NCI-H1417 (cell line): ENCODE measurements at regions not wholly inside any gene's neighbourhood (a gene's known extent, or its start where the extent isn't known, plus 50 kb on each side); places are given as distances from the start of the nearest gene placed in this dataset.

ENCODE experiments used
- DNase-seq, 3 experiments: peaks; one replicate each; lab custom pipeline; 2025; lab: John Stamatoyannopoulos, UW

DNA sequence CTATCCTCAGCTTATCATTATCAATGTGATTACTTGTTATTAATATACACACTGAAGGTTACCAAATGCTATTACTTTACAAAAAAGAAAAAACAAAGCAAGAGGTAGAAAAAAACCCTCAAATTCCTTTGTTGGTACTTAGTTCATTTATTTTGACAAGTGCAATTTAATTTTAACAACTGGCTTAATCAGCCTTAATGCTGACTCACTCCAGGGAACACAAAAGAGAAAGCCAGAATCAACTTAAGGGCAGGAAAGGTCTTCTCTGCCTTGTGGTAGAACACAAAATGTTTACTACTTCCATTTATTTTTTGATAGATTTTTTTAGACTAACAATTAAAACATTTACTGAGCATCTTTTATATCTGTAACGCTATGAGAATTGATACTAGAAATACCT lies 417.1 kb downstream of the PCDH17 start:
- DNase-seq: no peak

DNA sequence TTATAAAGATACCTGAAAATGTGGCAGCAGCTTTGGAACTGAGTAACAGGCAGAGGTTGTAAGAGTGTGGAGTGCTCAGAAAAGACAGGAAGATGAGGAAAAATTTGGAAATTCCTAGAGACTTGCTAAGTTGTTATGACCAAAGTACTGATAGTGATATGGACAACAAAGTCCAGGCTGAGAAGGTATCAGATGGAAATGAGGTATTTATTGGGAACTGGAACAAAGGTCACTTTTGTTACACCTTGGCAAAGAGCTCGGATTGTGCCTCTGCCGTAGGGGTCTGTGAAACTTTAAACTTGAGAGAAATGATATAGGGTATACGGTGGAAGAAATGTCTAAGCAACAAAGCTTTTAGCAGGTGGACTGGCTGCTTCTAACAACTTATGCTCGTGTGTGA lies 419.9 kb downstream of the PCDH17 start:
- no peak for DNase-seq

DNA sequence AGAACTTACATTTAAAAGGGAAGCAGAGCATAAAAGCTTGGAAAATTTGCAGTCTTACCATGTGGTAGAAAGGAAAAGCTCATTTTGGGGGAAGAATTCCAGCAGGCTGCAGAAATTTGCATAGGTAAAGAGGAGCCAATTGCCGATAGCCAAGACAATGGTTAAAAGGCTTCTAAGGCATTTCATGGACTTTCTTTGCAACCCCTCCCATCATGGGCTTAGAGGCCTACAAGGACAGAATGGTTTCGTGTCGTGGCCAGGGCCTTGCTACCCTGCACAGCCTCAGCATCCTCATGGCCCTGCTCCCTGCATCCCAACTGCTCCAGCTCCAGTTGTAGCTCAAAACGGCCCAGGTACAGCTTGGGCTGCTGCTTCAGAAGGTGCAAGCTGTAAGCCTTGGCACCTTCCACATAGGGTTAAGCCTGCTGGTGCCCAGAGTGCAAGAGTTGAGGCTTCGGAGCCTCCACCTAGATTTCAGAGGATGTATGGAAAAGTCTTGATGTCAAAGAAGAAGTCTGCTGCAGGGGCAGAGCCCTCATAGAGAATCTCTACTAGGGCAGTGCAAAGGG lies 420.3 kb downstream of the PCDH17 start:
- no peak for DNase-seq

DNA sequence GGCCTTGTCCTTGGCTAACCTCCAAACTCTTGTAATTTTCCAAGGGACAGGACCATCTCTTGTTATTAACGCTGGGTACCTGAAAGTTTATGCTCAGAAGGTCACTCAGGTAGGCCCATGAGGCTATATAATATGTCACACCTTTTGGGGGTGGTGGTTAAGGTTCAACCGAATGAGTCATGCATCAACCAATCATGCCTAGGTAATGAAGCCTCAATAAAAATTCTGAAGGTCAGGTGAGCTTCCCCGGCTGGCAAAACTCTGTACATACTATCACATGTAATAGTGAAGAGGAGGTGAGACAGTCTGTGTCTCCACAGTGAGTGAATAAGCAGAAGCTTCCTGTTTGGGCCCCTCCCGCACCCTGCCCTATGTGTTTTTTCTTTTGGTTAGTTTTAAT lies 424.9 kb downstream of the PCDH17 start:
- no peak for DNase-seq

DNA sequence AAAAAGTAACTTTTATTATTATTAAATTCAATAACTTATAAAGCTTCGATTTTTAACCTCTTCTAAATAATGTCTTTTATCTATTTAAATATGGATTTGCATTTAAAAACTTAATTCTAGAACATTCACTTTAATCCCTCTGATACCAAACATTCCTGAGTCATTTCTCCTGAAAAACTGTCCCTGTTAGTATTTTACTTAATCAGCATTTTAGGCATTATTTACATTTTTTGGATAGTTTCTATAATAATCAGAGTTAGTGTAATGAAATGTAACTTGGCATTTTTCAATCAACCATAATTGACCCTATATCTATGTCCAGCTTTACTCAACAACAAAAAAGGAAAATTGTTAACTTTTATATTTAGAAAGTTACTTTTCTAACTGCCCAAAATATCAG lies 428.1 kb downstream of the PCDH17 start:
- DNase-seq: no peak

GRCh38 chr13:58080806-58081205 lies 449.3 kb downstream of the PCDH17 start:
- no peak for DNase-seq

- DNase-seq: no peak
Measured at GRCh38 chr13:58081301-58081820, 449.8 kb downstream of the PCDH17 start.

DNA sequence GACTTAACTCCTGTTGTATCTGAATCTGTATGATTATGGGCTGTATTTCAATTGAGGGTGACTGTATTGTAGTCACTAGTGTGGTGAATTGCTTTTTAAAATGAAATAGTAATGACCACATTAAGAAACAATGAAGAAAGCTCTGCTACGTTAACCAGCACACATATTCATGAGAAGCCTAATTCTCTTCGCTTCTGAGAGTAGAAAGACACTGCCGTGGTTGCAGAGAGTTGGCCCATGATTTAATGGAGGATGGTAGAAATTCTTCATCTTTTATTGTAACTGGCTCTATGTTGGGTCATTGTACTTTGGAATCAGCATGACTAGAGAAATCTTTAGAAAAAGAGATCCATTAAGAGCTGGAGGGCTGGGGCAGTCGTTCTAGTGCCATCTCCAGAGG lies 451.5 kb downstream of the PCDH17 start:
- peak in 1 of 3 experiments; percentile 73 for DNase-seq

DNA sequence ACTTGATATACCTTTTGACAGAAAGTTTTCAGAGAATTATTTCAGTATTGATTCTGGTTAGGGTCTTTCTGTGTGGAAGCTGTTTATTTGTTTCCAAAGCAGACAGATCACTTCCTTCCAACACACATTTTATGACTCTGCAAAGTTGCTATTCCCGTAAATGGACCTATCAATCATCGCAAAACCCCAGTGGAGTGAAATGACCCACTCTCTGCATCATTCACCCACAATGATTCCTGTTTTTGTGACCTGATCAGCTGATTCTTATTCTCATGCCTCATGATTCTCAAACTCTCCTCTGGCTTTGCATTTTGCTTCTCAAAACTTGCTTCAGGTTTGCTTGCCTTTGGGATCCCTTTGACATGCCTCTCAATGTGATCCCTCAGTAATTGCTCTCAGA lies 453.7 kb downstream of the PCDH17 start:
- no peak for DNase-seq

- no peak for DNase-seq
Measured at GRCh38 chr13:58085819-58086218, 454.3 kb downstream of the PCDH17 start.

DNA sequence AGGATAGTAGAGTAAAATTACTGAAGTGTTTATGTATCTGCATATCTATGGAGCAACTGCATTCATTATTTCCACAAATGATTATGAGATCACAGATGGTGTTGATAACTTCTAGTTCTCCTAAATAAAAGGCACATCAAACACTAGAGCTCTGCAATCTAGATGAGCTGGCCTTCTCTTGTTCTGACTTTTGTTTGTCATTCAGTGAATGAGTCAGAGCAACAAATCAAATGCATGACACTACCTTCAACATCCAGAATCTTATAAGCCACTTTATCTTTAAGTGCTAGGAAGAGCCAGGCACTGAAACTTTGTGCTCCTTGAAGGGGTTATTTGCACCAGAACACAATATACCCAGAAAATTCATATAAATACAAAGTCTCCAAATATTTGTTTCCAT lies 456.0 kb downstream of the PCDH17 start:
- no peak for DNase-seq

GRCh38 chr13:58093394-58093793 lies 461.9 kb downstream of the PCDH17 start:
- DNase-seq: no peak

DNA sequence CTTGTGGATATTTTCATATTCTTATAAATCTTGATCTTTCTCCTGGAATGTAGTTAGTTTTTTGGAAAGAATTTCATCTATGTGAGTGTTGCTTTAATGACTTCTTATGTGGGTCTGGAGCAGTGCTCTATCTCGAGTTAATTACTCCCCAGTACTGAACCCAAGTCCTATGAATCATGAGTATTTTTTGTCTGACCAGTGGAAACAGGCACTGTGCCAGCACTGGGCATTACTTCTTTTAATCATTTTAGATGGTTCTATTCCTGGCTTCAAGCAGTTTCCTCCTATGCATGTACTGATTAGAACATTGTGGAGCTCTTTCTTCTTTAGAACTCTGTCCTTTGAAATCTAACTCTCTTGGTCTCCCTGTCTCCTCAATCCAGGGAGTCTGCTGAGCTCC lies 466.3 kb downstream of the PCDH17 start:
- DNase-seq: no peak

DNA sequence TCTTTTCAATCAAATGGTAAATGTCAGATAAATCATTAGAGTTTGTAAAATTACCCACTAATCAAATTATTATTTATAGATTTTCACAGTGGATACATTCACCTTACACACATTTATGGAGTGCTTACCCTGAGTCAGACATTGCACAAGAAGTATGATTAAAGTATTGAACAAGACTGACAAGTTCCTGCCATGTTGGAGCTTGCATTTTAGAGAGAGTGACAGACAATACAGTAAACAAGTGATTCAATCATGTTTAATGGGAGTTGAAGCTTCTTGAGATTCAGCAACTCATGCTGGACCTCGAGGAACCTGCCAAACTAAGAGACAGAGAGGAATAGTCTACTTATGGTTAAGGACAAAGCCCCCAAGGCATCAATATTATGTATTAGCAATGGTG lies 487.8 kb downstream of the PCDH17 start:
- no peak for DNase-seq

DNA sequence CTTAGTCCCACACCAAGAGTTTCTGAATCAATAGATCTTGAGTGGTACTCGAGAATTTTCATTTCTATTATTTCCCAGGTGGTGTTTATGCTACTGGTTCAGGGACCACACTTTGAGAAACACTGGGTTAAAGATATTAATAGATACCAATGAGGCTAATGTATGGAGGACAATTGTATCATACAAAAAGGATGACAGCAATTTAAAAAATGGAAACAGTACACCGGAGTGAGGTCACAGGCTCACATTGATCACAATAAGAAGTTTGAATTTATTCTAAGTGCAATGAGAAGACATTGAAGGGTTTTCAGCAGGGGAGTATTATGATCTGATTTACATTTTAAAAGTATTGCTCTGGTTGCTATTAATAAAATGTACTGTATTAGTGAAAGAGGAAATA lies 488.3 kb downstream of the PCDH17 start:
- DNase-seq: no peak

DNA sequence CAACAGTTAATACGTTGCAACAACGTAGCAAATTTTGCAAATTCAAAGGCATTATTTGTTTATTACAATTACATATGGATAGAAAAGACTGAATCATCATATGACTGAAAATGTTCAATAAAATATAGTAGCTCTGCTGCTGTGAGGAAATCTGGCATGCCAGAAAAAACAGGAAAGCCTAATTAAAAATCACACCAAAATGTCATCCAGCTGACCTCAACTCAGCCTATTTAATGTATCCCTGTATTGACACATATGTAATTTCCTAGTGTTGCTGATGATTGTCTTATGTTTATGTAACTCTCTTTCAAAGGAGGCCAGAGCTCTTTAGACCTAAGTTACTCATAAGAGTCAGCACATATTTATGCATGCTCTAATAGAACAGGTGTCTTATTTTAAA lies 495.0 kb downstream of the PCDH17 start:
- no peak for DNase-seq

DNA sequence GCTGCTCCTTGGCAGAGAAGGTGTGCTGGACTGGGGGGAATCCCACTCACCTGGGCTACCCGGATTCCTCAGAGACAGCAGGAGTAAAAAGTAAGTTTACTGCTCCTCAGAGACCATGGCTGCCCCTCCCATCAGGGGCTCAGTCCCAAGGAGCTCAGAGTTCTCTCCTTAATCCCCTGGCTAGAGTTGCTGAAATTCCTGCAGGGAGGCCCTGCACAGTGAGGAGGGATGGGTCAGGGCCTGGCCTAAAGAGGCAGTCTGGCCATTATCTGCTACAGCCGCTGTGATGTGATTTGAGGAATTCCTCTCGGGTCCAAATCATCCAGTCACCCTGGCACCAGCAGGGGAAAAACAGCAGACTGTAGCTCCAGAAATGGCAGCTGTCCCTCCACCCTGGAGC lies 502.5 kb downstream of the PCDH17 start:
- no peak for DNase-seq

DNA sequence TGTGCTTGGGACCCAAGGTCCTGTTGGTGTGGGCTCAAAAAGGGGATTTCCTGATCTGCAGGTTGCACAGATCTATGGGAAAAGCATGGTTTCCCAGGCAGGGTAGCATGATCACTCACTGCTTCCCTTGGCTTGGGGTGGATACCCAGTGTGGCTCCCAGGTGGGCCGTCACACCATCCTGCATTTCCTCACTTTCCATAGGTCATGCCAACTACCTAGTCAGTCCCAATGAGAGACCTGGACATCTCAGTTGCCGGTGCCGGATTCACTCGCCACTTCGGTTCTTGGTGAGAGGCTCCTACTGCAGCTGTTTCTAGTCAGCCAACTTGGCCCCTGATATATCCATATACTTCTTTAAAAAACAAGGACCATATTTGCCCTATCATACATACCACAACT lies 503.0 kb downstream of the PCDH17 start:
- DNase-seq: no peak

DNA sequence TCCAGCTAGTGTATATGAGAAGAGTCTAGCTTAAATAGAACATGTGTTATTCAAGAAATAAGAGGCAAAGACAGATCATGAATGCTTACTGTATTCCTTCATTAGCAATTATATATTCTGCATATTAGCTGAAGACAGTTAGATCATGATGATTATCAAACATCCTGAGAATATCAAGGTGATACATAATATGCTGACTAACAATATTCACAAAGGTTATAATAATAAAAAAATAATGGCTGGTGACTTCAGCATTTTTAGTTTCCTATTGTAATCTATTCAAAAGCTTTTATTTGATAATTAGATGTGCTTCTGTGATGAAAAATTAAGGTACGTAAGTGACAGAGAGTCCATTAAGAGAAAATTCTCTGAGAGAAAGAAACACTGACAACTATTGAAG lies 511.4 kb downstream of the PCDH17 start:
- no peak for DNase-seq

DNA sequence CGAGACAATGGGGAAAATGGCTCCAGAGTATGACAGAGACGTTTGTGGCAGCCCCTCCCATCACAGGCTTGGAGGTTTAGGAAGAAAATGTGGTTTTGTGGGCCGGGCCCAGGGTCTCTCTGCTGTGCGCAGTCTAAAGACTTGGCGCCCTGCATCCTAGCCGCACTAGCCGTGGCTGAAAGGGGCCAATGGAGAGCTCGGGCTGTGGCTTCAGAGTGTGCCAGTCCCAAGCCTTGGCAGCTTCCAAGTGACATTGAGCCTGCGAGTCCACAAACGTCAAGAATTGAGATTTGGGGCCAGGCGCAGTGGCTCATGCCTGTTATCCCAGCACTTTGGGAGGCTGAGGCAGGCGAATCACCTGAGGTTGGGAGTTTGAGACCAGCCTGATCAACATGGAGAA lies 513.1 kb downstream of the PCDH17 start:
- no peak for DNase-seq

- DNase-seq: no peak
Measured at GRCh38 chr13:58151452-58151851, 519.9 kb downstream of the PCDH17 start.

DNA sequence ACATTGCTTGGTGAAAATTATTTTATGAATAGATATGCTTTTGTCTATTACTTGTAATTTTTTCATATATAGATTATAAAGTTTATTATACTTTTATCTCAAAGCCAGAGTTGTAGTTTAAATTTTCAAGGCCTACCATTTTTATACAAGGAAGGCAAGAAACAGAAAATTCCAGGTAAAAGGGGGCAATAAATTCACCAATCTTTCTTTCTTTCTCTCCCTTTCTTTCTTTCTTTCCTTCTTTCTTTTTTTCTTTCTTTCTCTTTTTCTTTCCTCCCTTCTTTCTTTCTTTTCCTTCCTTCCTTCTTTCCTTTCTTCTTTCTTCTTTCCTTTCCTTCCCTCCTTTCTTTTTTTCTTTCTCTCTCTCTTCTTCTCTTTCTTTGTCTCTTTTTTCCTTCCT lies 529.4 kb downstream of the PCDH17 start:
- DNase-seq: no peak

DNA sequence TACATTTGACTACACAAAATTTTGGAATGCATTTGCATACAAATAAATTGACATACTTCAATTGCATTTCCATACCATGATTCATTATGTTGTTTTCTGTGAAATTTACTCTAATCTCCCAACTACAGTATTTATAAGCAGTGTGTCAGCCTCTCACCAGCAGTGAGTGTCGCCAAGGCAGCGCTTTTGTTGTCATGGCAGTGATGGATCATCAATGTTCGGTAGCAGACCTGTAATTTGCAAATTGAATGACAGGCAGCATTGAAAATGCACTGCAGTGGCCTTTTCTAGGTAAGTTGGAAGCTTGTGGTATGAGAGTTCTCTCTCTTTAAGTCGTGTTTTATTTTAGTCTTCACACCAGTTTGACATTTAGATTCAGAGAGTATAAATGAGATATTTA lies 534.1 kb downstream of the PCDH17 start:
- peak in 2 of 3 experiments; percentile 72 to 95 for DNase-seq

- no peak for DNase-seq
Measured at GRCh38 chr13:58181111-58181510, 549.6 kb downstream of the PCDH17 start.

DNA sequence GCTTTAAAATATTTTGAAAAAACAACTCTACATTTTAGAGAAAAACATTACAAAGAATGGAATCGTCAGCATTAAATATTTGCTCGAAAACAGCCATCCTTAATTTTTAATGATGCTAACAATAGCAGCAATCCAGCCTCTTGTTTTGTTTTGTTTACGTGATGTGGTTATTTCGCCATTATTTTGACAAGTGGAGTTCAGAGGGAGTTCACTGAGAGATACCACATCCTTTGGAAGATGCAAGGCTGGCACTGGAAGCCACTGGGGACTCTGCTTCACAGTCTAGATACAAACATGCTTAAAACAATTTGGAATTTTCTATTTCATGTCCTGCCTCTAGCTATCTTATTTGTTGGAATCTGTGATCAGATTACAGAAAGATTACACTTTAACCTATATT lies 556.3 kb downstream of the PCDH17 start:
- DNase-seq: peak in 1 of 3 experiments; percentile 15
